Muscle of leg (tissue), 3 donors: ENCODE measurements at regions not wholly inside any gene's neighbourhood (a gene's known extent, or its start where the extent isn't known, plus 50 kb on each side); places are given as distances from the start of the nearest gene placed in this dataset.

Experiments
- DNase-seq: peaks from one replicate; pipeline ENCODE4 v3.0.0; 2013
- H3K27ac ChIP-seq: one replicate; pipeline ENCODE4 v1.5.1; 2013; ENCODE audit warnings: mild to moderate bottlenecking, low read length, control low read depth
- H3K27me3 ChIP-seq: one replicate; pipeline ENCODE4 v1.6.1; 2013; ENCODE audit warnings: low read length; ENCODE audit not compliant: control insufficient read depth, insufficient read depth
- H3K36me3 ChIP-seq: one replicate; pipeline ENCODE4 v1.6.1; 2013; ENCODE audit warnings: low read length; ENCODE audit not compliant: control insufficient read depth, insufficient read depth
- H3K4me1 ChIP-seq: one replicate; pipeline ENCODE4 v1.6.1; 2013; ENCODE audit warnings: low read length; ENCODE audit not compliant: control insufficient read depth, insufficient read depth
- H3K4me3 ChIP-seq: one replicate; pipeline ENCODE4 v1.5.1; 2013; ENCODE audit warnings: low read length, control low read depth
- H3K9me3 ChIP-seq: replicated peaks from 2 replicates; pipeline ENCODE4 v1.6.1; 2013; ENCODE audit warnings: low read depth, low read length; ENCODE audit not compliant: control insufficient read depth
- WGBS: methylation state at CpG from one replicate; pipeline ENCODE4 v1.1.5; 2013; ENCODE audit warnings: missing lambda C conversion rate; ENCODE audit not compliant: insufficient coverage; 5-methylcytosine and 5-hydroxymethylcytosine counted together

DNA sequence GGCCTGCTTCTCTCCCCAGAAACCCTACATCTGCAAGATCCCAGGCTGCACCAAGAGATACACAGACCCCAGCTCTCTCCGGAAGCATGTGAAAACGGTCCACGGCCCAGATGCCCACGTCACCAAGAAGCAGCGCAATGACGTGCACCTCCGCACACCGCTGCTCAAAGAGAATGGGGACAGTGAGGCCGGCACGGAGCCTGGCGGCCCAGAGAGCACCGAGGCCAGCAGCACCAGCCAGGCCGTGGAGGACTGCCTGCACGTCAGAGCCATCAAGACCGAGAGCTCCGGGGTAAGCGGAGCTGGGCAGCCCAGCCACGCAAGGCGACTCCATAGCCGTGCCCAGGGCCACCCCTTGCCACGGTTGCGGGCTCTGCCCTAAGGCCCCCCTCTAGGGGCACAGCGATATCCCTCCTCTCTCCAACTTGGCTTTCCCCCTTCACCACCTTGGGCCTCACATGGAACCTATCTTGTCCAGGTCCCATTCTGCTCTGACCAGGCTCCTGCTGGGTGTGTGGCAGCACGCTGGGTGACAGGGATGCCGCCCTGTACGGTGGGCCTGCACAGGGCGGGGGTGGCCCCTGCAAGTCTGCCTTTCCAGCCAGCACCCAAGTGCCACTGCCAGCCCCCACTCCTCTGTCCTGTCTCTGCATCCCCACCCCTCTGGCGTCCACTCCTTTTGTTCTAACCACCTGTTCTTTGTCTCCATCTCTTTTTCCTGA, 248.9 kb downstream of the GLI2 start:
- Histone ChIP-seq H3K4me3 (no peak overlapping the region), H3K27ac (no peak overlapping the region), H3K9me3 (no peaks in the 10 kb centered on the region), H3K27me3 (no peaks in the 10 kb centered on the region), H3K4me1 (peaks cover 16% of the 10 kb centered on the region), H3K36me3 (peaks cover 60% of the 10 kb centered on the region)
- 96% methylated on average over 27 of the region's 28 CpGs for WGBS
- no peak for DNase-seq

DNA sequence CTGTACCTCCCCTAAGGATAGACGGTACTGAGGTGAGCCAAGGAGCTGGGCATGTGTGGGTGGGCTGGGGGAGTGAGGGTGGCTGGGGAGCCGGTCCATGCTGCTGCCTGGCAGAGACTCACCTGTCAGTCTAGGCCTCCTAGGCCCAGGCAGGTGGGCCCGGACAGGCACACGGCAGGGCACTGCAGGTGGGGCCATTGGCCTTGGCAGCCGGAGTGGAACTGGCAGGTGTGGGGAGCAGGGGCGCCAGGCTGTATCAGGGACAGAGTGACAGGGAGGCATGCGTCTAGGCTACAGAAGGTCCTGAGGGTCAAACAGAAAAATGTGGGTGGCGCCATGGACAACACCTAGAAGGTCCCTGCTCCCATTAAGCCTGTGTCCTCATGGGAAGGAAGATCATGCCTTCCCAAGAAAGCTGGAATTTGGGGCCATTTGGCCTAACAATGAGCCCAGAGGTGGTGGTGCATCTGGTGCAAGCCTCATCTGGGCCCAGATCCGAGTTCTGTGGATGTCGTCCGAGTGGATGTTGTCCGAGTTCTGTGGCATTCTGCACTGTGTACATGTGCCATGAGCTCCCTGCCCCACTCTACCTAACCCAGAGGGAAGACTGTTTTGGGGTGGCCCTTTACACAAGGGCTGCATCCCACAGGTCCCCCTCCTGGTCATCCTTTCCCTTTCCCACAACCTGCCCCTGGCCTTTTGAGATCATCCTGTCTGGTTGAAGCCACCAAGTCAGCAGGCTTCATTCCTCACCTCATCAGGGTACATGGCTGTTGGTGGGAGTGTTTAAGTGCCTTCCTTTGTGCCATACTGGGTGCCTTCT, 249.7 kb downstream of the GLI2 start:
- no peak overlapping the region for H3K4me3 ChIP-seq
- H3K9me3 ChIP-seq = no peaks in the 10 kb centered on the region
- WGBS = 88% methylated on average over 10 of the region's 12 CpGs
- no peak overlapping the region for H3K27ac ChIP-seq
- H3K27me3 ChIP-seq = no peaks in the 10 kb centered on the region
- H3K4me1 ChIP-seq = peaks cover 16% of the 10 kb centered on the region
- no peak for DNase-seq
- H3K36me3 ChIP-seq = peaks cover 67% of the 10 kb centered on the region

DNA sequence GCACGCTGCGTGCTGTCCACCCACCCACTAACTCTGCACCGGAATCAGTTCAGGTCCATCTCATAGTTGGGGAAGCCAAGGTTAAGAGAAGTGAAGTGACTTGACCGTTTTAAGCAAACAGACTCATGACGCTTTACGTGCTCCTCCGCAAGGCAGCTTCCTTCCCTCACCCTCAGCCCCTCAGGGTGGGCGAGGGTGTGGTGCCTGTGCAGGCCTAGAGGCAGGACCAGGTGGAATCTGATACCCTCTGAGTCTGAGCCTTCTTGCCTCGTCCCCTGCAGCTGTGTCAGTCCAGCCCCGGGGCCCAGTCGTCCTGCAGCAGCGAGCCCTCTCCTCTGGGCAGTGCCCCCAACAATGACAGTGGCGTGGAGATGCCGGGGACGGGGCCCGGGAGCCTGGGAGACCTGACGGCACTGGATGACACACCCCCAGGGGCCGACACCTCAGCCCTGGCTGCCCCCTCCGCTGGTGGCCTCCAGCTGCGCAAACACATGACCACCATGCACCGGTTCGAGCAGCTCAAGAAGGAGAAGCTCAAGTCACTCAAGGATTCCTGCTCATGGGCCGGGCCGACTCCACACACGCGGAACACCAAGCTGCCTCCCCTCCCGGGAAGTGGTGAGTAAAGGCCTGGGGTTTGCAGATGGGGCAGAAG, 250.5 kb downstream of the GLI2 start:
- no peaks in the 10 kb centered on the region for H3K9me3 ChIP-seq
- H3K36me3 ChIP-seq = peaks cover 71% of the 10 kb centered on the region
- no peak overlapping the region for H3K4me3 ChIP-seq
- no peak overlapping the region for H3K27ac ChIP-seq
- peaks cover 16% of the 10 kb centered on the region for H3K4me1 ChIP-seq
- no peaks in the 10 kb centered on the region for H3K27me3 ChIP-seq
- 89% methylated on average over 23 of the region's 27 CpGs for WGBS
- no peak for DNase-seq

DNA sequence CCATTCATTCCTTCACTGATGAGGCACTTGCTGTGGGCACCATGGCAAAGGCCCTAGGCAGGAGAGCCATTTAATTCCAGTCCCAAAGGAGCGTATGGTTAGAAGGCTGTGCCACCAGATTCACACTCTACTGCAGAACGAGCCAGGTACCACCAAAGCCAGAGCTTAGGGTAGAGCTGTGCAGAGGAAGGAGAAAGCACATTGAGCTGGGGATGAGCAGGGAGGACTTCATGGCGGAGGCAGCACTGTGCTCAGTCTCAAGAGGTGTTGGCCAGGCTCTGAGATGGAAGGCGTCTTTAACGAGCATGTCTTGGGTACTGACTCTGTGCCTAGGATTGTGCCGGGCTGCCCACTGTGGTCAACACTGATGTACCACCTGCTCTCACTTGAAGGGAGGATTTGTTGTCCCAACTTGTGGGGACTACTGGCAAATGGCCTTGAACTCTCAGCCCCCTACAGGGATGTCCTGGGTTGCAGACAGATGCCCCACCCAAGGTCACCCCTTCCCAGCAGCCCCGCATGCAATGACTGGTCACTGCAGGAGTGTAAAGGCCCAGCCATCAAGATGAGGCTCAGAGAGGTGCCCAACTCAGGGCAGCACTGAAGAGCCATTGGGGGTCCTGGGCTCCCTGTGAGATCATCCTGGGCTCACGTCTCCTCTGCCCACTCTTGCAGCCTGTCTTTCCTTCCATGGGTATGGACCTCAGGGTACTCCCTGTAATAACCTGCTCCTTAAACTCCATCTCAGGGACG, 251.4 kb downstream of the GLI2 start:
- no peaks in the 10 kb centered on the region for H3K27me3 ChIP-seq
- H3K4me3 ChIP-seq = no peak overlapping the region
- DNase-seq = no peak
- peaks cover 74% of the 10 kb centered on the region for H3K36me3 ChIP-seq
- WGBS = 93% methylated on average over 9 of the region's 9 CpGs
- no peak overlapping the region for H3K27ac ChIP-seq
- no peaks in the 10 kb centered on the region for H3K9me3 ChIP-seq
- H3K4me1 ChIP-seq = peaks cover 14% of the 10 kb centered on the region

DNA sequence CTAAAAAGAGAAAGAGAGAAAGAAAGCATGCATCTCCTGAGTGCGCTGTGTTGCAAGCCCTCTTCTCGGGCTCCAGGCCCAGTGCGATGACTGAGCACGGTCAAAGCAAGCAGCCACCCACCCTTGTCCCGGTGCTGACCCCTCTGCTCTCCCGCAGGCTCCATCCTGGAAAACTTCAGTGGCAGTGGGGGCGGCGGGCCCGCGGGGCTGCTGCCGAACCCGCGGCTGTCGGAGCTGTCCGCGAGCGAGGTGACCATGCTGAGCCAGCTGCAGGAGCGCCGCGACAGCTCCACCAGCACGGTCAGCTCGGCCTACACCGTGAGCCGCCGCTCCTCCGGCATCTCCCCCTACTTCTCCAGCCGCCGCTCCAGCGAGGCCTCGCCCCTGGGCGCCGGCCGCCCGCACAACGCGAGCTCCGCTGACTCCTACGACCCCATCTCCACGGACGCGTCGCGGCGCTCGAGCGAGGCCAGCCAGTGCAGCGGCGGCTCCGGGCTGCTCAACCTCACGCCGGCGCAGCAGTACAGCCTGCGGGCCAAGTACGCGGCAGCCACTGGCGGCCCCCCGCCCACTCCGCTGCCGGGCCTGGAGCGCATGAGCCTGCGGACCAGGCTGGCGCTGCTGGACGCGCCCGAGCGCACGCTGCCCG, 252.5 kb downstream of the GLI2 start:
- Histone ChIP-seq H3K27me3 (no peaks in the 10 kb centered on the region), H3K4me1 (peaks cover 12% of the 10 kb centered on the region), H3K36me3 (peaks cover 65% of the 10 kb centered on the region), H3K9me3 (no peaks in the 10 kb centered on the region), H3K4me3 (no peak overlapping the region), H3K27ac (no peak overlapping the region)
- DNase-seq = no peak
- WGBS = 96% methylated on average over 67 of the region's 68 CpGs

DNA sequence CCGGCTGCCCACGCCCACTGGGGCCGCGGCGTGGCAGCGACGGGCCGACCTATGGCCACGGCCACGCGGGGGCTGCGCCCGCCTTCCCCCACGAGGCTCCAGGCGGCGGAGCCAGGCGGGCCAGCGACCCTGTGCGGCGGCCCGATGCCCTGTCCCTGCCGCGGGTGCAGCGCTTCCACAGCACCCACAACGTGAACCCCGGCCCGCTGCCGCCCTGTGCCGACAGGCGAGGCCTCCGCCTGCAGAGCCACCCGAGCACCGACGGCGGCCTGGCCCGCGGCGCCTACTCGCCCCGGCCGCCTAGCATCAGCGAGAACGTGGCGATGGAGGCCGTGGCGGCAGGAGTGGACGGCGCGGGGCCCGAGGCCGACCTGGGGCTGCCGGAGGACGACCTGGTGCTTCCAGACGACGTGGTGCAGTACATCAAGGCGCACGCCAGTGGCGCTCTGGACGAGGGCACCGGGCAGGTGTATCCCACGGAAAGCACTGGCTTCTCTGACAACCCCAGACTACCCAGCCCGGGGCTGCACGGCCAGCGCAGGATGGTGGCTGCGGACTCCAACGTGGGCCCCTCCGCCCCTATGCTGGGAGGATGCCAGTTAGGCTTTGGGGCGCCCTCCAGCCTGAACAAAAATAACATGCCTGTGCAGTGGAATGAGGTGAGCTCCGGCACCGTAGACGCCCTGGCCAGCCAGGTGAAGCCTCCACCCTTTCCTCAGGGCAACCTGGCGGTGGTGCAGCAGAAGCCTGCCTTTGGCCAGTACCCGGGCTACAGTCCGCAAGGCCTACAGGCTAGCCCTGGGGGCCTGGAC, 253.2 kb downstream of the GLI2 start:
- 95% methylated on average over 74 of the region's 74 CpGs for WGBS
- no peak overlapping the region for H3K4me3 ChIP-seq
- no peak for DNase-seq
- H3K4me1 ChIP-seq = peaks cover 5% of the 10 kb centered on the region
- no peak overlapping the region for H3K27ac ChIP-seq
- no peaks in the 10 kb centered on the region for H3K9me3 ChIP-seq
- peaks cover 62% of the 10 kb centered on the region for H3K36me3 ChIP-seq
- no peaks in the 10 kb centered on the region for H3K27me3 ChIP-seq

DNA sequence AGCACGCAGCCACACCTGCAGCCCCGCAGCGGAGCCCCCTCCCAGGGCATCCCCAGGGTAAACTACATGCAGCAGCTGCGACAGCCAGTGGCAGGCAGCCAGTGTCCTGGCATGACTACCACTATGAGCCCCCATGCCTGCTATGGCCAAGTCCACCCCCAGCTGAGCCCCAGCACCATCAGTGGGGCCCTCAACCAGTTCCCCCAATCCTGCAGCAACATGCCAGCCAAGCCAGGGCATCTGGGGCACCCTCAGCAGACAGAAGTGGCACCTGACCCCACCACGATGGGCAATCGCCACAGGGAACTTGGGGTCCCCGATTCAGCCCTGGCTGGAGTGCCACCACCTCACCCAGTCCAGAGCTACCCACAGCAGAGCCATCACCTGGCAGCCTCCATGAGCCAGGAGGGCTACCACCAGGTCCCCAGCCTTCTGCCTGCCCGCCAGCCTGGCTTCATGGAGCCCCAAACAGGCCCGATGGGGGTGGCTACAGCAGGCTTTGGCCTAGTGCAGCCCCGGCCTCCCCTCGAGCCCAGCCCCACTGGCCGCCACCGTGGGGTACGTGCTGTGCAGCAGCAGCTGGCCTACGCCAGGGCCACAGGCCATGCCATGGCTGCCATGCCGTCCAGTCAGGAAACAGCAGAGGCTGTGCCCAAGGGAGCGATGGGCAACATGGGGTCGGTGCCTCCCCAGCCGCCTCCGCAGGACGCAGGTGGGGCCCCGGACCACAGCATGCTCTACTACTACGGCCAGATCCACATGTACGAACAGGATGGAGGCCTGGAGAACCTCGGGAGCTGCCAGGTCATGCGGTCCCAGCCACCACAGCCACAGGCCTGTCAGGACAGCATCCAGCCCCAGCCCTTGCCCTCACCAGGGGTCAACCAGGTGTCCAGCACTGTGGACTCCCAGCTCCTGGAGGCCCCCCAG, 254.1 kb downstream of the GLI2 start:
- peaks cover 55% of the 10 kb centered on the region for H3K36me3 ChIP-seq
- 92% methylated on average over 26 of the region's 26 CpGs for WGBS
- H3K27me3 ChIP-seq = no peaks in the 10 kb centered on the region
- no peak overlapping the region for H3K4me3 ChIP-seq
- no peak for DNase-seq
- H3K9me3 ChIP-seq = no peaks in the 10 kb centered on the region
- no peaks in the 10 kb centered on the region for H3K4me1 ChIP-seq
- no peak overlapping the region for H3K27ac ChIP-seq

DNA sequence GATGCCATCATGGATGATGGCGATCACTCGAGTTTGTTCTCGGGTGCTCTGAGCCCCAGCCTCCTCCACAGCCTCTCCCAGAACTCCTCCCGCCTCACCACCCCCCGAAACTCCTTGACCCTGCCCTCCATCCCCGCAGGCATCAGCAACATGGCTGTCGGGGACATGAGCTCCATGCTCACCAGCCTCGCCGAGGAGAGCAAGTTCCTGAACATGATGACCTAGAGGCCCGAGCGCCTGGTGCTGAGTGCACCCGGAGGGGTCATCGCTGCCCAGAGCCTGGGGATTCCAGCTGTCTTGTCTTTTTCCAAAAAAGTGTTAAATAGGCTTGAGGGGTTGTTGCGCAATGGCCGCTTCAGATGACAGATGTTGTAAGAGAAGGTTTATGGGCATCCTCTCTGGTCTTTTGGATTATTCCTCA, 254.8 kb downstream of the GLI2 start:
- no peak overlapping the region for H3K4me3 ChIP-seq
- no peaks in the 10 kb centered on the region for H3K9me3 ChIP-seq
- peaks cover 48% of the 10 kb centered on the region for H3K36me3 ChIP-seq
- no peaks in the 10 kb centered on the region for H3K4me1 ChIP-seq
- H3K27ac ChIP-seq = no peak overlapping the region
- DNase-seq = no peak
- H3K27me3 ChIP-seq = no peaks in the 10 kb centered on the region
- 93% methylated on average over 13 of the region's 15 CpGs for WGBS
